GM23338 (cell line): ENCODE measurements at regions not wholly inside any gene's neighbourhood (a gene's known extent, or its start where the extent isn't known, plus 50 kb on each side); places are given as distances from the start of the nearest gene placed in this dataset.

Experiments
- CREB1 ChIP-seq: fragments of 250-450 bp; sonication (Bioruptor Pico); IDR thresholded peaks from 2 replicates; pipeline ENCODE4 v1.5.0; 2020; ENCODE audit warnings: low read depth, mild to moderate bottlenecking, moderate library complexity
- CTCF ChIP-seq, 2 experiments: fragments of 200-600 bp in 1 of 2; sonication (generic) in 1 of 2; conservative IDR thresholded peaks; 2 replicates each; pipeline versions ENCODE4 v1.5.1 to v1.6.1; 2016 to 2017; ENCODE audit warnings: antibody characterized with exemption in 2 of 2, low read depth in 2 of 2, mild to moderate bottlenecking in 2 of 2, moderate library complexity in 1 of 2
- ETS1 ChIP-seq: IDR thresholded peaks from 2 replicates; pipeline ENCODE4 v1.6.1; 2016; ENCODE audit warnings: antibody characterized with exemption
- EZH2 ChIP-seq: fragments of 200-600 bp; sonication (generic); IDR thresholded peaks from one replicate; pipeline ENCODE4 v1.8.0; 2017; ENCODE audit warnings: antibody characterized with exemption, mild to moderate bottlenecking, low read depth; ENCODE audit not compliant: unreplicated experiment
- EZH2phosphoT487 ChIP-seq: fragments of 200-600 bp; sonication (generic); IDR thresholded peaks from one replicate; pipeline ENCODE4 v1.8.1; 2018; ENCODE audit warnings: antibody characterized with exemption; ENCODE audit not compliant: unreplicated experiment
- POLR2AphosphoS5 ChIP-seq: IDR thresholded peaks from 2 replicates; pipeline ENCODE4 v1.6.1; 2016; ENCODE audit warnings: antibody characterized with exemption, low read depth
- REST ChIP-seq: IDR thresholded peaks from one replicate; pipeline ENCODE4 v1.6.1; 2018; ENCODE audit warnings: antibody characterized with exemption; ENCODE audit not compliant: unreplicated experiment

- TF ChIP-seq CTCF (conservative IDR thresholded peaks at IDR 0.05; ENCODE audit: low read depth in 2 of 2) (no peak), EZH2 (no peak), CREB1 (CRISPR knock-in tag) (no peak), ETS1 (no peak), POLR2AphosphoS5 (no peak), EZH2phosphoT487 (no peak), REST (no peak)
These were observed 189.4 kb upstream of the NCAM1 start for GRCh38 chr11:112771851-112772250.
